GM12873 (cell line): ENCODE measurements at regions not wholly inside any gene's neighbourhood (a gene's known extent, or its start where the extent isn't known, plus 50 kb on each side); places are given as distances from the start of the nearest gene placed in this dataset.

Experiments
- CTCF ChIP-seq: IDR thresholded peaks from 2 replicates; pipeline ENCODE4 v1.5.1; 2012; ENCODE audit warnings: low read depth, mild to moderate bottlenecking, moderate library complexity, low read length, control low read depth; ENCODE audit not compliant: insufficient read depth; ENCODE audit errors: missing control alignments

GRCh38 chr16:65375651-65376050, 253.8 kb upstream of the CDH11 start:
- no peak for TF ChIP-seq CTCF

- no peak for TF ChIP-seq CTCF
Measured at GRCh38 chr16:65373097-65373496, 251.2 kb upstream of the CDH11 start.

- TF ChIP-seq CTCF: no peak
Measured at GRCh38 chr16:65372171-65372570, 250.3 kb upstream of the CDH11 start.

- no peak for TF ChIP-seq CTCF
Measured at GRCh38 chr16:65365732-65366715, 244.2 kb upstream of the CDH11 start.

- TF ChIP-seq CTCF: no peak
Measured at GRCh38 chr16:65355706-65356105, 233.8 kb upstream of the CDH11 start.

GRCh38 chr16:65353183-65353582, 231.3 kb upstream of the CDH11 start:
- no peak for TF ChIP-seq CTCF

GRCh38 chr16:65349626-65350025, 227.8 kb upstream of the CDH11 start:
- no peak for TF ChIP-seq CTCF
